ENCODE measurements at regions not wholly inside any gene's neighbourhood (a gene's known extent, or its start where the extent isn't known, plus 50 kb on each side); places are given as distances from the start of the nearest gene placed in this dataset.

DNA sequence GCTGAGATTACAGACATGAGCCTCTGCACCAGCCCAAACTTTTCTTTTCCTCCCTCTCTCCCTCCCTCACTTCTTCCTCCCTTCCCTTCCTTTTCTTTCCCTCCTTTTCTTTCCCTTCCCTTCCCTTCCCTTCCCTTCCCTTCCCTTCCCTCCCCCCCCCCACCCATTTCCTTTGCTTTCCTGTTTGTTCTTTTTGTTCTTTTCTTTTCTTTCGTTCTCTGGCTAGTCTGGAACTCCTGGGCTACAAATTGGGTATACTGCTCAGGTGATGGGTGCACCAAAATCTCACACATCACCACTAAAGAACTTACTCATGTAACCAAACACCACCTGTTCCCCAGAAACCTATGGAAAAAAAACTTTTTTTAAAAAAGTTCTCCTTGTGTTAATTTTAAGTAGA, 174.8 kb upstream of the CHODL start:
- Mint-ChIP-seq H3K4me1 (no peaks in the 10 kb centered on the region), H3K27ac (no peak overlapping the region), H3K9me3 (no peaks in the 10 kb centered on the region), H3K36me3 (ENCODE audit: low read depth) (no peaks in the 10 kb centered on the region), H3K27me3 (ENCODE audit: low read depth) (no peaks in the 10 kb centered on the region), H3K4me3 (no peak overlapping the region)
- TF ChIP-seq, protein P1, sequence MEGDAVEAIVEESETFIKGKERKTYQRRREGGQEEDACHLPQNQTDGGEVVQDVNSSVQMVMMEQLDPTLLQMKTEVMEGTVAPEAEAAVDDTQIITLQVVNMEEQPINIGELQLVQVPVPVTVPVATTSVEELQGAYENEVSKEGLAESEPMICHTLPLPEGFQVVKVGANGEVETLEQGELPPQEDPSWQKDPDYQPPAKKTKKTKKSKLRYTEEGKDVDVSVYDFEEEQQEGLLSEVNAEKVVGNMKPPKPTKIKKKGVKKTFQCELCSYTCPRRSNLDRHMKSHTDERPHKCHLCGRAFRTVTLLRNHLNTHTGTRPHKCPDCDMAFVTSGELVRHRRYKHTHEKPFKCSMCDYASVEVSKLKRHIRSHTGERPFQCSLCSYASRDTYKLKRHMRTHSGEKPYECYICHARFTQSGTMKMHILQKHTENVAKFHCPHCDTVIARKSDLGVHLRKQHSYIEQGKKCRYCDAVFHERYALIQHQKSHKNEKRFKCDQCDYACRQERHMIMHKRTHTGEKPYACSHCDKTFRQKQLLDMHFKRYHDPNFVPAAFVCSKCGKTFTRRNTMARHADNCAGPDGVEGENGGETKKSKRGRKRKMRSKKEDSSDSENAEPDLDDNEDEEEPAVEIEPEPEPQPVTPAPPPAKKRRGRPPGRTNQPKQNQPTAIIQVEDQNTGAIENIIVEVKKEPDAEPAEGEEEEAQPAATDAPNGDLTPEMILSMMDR (IDR thresholded peaks at IDR 0.05; ENCODE audit: unreplicated experiment in 3 of 3), result no peak

DNA sequence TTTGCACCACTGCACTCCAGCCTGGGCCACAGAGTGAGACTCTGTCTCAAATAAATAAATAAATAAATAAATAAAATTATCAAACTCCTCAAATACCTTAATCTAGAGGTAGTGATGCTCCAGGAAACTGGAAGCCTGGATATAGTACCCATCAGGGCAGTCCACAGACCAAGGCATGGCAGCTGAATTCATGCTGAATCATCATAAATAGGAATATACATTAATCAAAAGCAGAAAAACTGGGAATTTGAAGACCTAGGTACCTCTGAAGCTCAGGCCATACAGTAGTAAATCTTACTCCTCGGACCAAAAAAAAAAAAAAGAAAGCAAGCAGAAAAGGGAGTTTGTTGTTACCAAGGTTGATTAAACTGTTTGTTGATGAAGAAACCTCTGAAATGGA, 184.2 kb upstream of the CHODL start:
- TF ChIP-seq, protein P1 (IDR thresholded peaks at IDR 0.05; ENCODE audit: unreplicated experiment in 3 of 3), result no peak
- Mint-ChIP-seq H3K9me3 (no peaks in the 10 kb centered on the region), H3K27ac (no peak overlapping the region), H3K27me3 (ENCODE audit: low read depth) (peaks cover 3% of the 10 kb centered on the region), H3K4me3 (no peak overlapping the region), H3K4me1 (no peaks in the 10 kb centered on the region), H3K36me3 (ENCODE audit: low read depth) (no peaks in the 10 kb centered on the region)

DNA sequence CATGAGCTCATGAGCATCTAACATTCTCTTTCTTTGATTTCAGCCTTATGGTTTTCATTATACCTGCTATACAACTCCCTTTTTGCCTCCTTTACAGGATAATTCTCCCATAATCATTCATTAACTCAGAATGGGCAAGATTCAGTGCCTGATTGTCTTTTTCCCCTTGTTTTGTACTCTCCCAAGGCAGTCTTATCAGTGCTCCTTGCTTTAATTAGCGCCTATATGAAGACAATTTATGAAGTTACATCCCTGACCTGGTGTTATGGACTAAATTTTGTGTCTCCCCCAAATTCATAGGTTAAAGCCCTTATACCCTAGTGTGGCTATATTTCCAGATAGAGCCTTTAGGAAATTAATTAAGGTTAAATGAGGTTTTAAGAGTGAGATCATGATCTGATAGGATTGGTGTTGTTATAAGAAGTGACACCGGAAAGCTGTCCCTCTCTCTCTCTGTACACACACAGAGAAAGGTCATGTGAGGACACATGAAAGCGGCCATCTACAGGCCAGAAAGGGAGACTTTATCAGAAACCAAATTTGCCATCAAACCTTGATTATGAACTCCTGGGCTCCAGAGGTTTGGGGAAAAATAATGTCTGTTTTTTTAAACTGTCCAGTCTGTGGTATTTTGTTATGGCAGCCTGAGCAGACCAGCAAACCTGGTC, 185.8 kb upstream of the CHODL start:
- Mint-ChIP-seq H3K27me3 (ENCODE audit: low read depth) (peaks cover 3% of the 10 kb centered on the region), H3K36me3 (ENCODE audit: low read depth) (no peaks in the 10 kb centered on the region), H3K4me3 (no peak overlapping the region)

DNA sequence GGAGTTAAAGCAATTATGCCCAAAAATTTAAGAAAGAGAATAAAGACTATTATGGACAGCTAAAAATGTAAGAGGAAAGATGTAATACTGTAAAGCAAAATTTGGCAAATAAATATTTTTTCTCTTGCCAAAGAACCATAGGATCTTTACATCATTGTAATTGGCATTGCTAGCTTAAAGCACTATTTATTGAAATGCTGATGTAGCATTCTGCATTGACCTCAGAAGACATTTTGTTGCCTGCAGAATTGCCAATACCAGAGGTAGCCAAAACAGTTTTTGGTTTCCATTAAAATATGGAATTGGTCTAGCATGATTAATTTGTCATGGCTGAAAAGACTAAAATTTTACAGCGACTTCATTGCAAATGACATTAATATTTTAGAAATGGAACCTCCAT, 191.5 kb upstream of the CHODL start:
- Mint-ChIP-seq H3K4me1 (peaks cover 4% of the 10 kb centered on the region), H3K27me3 (ENCODE audit: low read depth) (no peaks in the 10 kb centered on the region), H3K4me3 (no peak overlapping the region), H3K36me3 (ENCODE audit: low read depth) (no peaks in the 10 kb centered on the region), H3K27ac (no peak overlapping the region), H3K9me3 (no peaks in the 10 kb centered on the region)
- TF ChIP-seq, protein P1 (IDR thresholded peaks at IDR 0.05; ENCODE audit: unreplicated experiment in 3 of 3), result no peak

More for the DNA sequence above, 185.8 kb upstream of the CHODL start:
- no peaks in the 10 kb centered on the region for H3K9me3 Mint-ChIP-seq
- no peaks in the 10 kb centered on the region for H3K4me1 Mint-ChIP-seq
- TF ChIP-seq, protein P1 (IDR thresholded peaks at IDR 0.05; ENCODE audit: unreplicated experiment in 3 of 3), result no peak
- no peak overlapping the region for H3K27ac Mint-ChIP-seq

DNA sequence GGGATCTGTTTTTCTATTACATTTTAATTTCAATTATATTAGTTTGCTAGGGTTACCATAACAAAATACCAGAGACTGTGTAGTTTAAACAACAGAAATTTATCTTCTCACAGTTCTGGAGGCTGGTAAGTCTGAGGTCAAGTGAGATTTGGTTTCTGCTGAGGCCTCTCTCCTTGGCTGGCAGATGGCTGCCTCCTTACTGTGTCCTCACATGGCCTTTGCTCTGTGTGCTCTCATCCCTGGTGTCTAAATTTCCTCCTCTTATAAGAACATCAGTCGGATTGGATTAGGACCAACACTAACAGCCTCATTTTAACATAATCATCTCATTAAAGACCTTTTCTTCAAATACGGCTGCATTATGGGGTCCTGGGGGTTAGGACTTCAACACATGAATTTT, 195.2 kb upstream of the CHODL start:
- TF ChIP-seq, protein P1 (IDR thresholded peaks at IDR 0.05; ENCODE audit: unreplicated experiment in 3 of 3), result no peak
- Mint-ChIP-seq H3K9me3 (no peaks in the 10 kb centered on the region), H3K4me1 (peaks cover 15% of the 10 kb centered on the region), H3K27ac (peak overlapping the region in 1 of 3 experiments; percentile 0), H3K36me3 (ENCODE audit: low read depth) (no peaks in the 10 kb centered on the region), H3K27me3 (ENCODE audit: low read depth) (no peaks in the 10 kb centered on the region), H3K4me3 (no peak overlapping the region)

DNA sequence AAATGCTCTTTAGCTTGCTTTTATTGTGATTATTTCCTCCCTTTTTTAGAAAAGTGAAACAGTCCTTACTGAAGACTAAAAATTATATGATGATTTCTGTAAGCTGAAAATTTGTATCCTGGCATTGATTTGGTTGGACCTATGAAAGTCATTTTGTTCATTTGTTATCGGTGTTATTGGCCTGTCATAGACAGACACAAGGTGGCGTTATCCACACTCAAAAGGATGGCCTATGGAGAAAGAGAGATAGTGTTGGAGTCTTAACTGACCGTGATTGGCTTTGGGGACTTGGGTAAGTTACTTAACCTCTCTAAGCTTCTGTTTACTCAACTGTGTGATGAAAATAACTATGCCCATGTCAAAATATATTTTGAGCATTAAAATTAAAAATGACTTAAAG, 203.6 kb upstream of the CHODL start:
- Mint-ChIP-seq H3K4me3 (no peak overlapping the region), H3K9me3 (no peaks in the 10 kb centered on the region), H3K36me3 (ENCODE audit: low read depth) (no peaks in the 10 kb centered on the region), H3K27me3 (ENCODE audit: low read depth) (no peaks in the 10 kb centered on the region), H3K27ac (peak overlapping the region in 2 of 3 experiments; percentile 3 to 43), H3K4me1 (peaks cover 11% of the 10 kb centered on the region)
- TF ChIP-seq, protein P1 (IDR thresholded peaks at IDR 0.05; ENCODE audit: unreplicated experiment in 3 of 3), result peak in 2 of 3 experiments; percentile 38 to 44

Measured in nephron (organoid).